NCI-H2227 (cell line): ENCODE measurements at regions not wholly inside any gene's neighbourhood (a gene's known extent, or its start where the extent isn't known, plus 50 kb on each side); places are given as distances from the start of the nearest gene placed in this dataset.

Source experiments
- DNase-seq: peaks from one replicate; lab custom pipeline; 2025; ENCODE audit not compliant: unreplicated experiment; lab: John Stamatoyannopoulos, UW

GRCh38 chr10:106473129-106473685 is 691.3 kb downstream of the SORCS1 start:
- DNase-seq: no peak

- DNase-seq: no peak
These were observed 697.0 kb downstream of the SORCS1 start for GRCh38 chr10:106467506-106467905.

GRCh38 chr10:106457522-106457921 is 707.0 kb downstream of the SORCS1 start:
- no peak for DNase-seq

- DNase-seq: no peak
These were observed 710.3 kb downstream of the SORCS1 start for GRCh38 chr10:106454233-106454632.

GRCh38 chr10:106450966-106451365 is 713.5 kb downstream of the SORCS1 start:
- DNase-seq: no peak

- no peak for DNase-seq
These were observed 717.6 kb downstream of the SORCS1 start for GRCh38 chr10:106446920-106447319.

- DNase-seq: no peak
These were observed 722.3 kb downstream of the SORCS1 start for GRCh38 chr10:106442223-106442622.

GRCh38 chr10:106440767-106441166 is 723.7 kb downstream of the SORCS1 start:
- no peak for DNase-seq

GRCh38 chr10:106440355-106440754 is 724.2 kb downstream of the SORCS1 start:
- no peak for DNase-seq

GRCh38 chr10:106439366-106439765 is 725.1 kb downstream of the SORCS1 start:
- no peak for DNase-seq

- no peak for DNase-seq
These were observed 726.1 kb downstream of the SORCS1 start for GRCh38 chr10:106438386-106438785.

GRCh38 chr10:106436123-106436715 is 728.3 kb downstream of the SORCS1 start:
- no peak for DNase-seq

GRCh38 chr10:106435081-106435480 is 729.4 kb downstream of the SORCS1 start:
- no peak for DNase-seq

- no peak for DNase-seq
These were observed 739.5 kb downstream of the SORCS1 start for GRCh38 chr10:106424981-106425380.

- no peak for DNase-seq
These were observed 740.5 kb downstream of the SORCS1 start for GRCh38 chr10:106424054-106424453.

GRCh38 chr10:106410331-106410730 is 754.2 kb downstream of the SORCS1 start:
- no peak for DNase-seq

- DNase-seq: no peak
These were observed 759.4 kb downstream of the SORCS1 start for GRCh38 chr10:106405141-106405540.

GRCh38 chr10:106402458-106402857 is 762.0 kb downstream of the SORCS1 start:
- no peak for DNase-seq

- DNase-seq: no peak
These were observed 762.5 kb downstream of the SORCS1 start for GRCh38 chr10:106401967-106402366.

- no peak for DNase-seq
These were observed 763.3 kb downstream of the SORCS1 start for GRCh38 chr10:106401161-106401560.

- DNase-seq: no peak
These were observed 765.4 kb downstream of the SORCS1 start for GRCh38 chr10:106399112-106399511.

- DNase-seq: no peak
These were observed 768.3 kb downstream of the SORCS1 start for GRCh38 chr10:106396192-106396591.
